HG03175 (cell line): ENCODE measurements at regions not wholly inside any gene's neighbourhood (a gene's known extent, or its start where the extent isn't known, plus 50 kb on each side); places are given as distances from the start of the nearest gene placed in this dataset.
A peak's percentile ranks its signal among the peaks of the same experiment; 100 is the strongest.

Experiments
- ATAC-seq: cut with Tn5 transposase; IDR thresholded peaks from one replicate; pipeline ENCODE4 v1.9.1; 2021; ENCODE audit warnings: mild to moderate bottlenecking, moderate library complexity; ENCODE audit not compliant: unreplicated experiment

GRCh38 chr13:40434516-40435397, 231.7 kb downstream of the FOXO1 start:
- no peak for ATAC-seq

GRCh38 chr13:40438022-40438680, 228.3 kb downstream of the FOXO1 start:
- no peak for ATAC-seq

- ATAC-seq, result no peak
Measured at GRCh38 chr13:40438999-40439797, 227.2 kb downstream of the FOXO1 start.

GRCh38 chr13:40439928-40440327, 226.5 kb downstream of the FOXO1 start:
- no peak for ATAC-seq

GRCh38 chr13:40440990-40441820, 225.2 kb downstream of the FOXO1 start:
- ATAC-seq, result no peak

- no peak for ATAC-seq
Measured at GRCh38 chr13:40442231-40442630, 224.2 kb downstream of the FOXO1 start.

- no peak for ATAC-seq
Measured at GRCh38 chr13:40442826-40443225, 223.6 kb downstream of the FOXO1 start.

- ATAC-seq, result no peak
Measured at GRCh38 chr13:40444241-40444640, 222.2 kb downstream of the FOXO1 start.

GRCh38 chr13:40445557-40445990, 220.9 kb downstream of the FOXO1 start:
- peak; percentile 98 for ATAC-seq

GRCh38 chr13:40446365-40446764, 220.1 kb downstream of the FOXO1 start:
- ATAC-seq, result no peak

GRCh38 chr13:40447857-40448256, 218.6 kb downstream of the FOXO1 start:
- no peak for ATAC-seq

- ATAC-seq, result no peak
Measured at GRCh38 chr13:40452038-40452666, 214.3 kb downstream of the FOXO1 start.

GRCh38 chr13:40452741-40453334, 213.6 kb downstream of the FOXO1 start:
- ATAC-seq, result no peak

GRCh38 chr13:40453351-40454021, 213.0 kb downstream of the FOXO1 start:
- ATAC-seq, result no peak

GRCh38 chr13:40456397-40456953, 210.0 kb downstream of the FOXO1 start:
- no peak for ATAC-seq

GRCh38 chr13:40456979-40457553, 209.4 kb downstream of the FOXO1 start:
- ATAC-seq, result no peak

GRCh38 chr13:40457929-40458719, 208.3 kb downstream of the FOXO1 start:
- no peak for ATAC-seq

GRCh38 chr13:40458720-40458990, 207.8 kb downstream of the FOXO1 start:
- ATAC-seq, result no peak
